HepG2 (cell line): ENCODE measurements at regions not wholly inside any gene's neighbourhood (a gene's known extent, or its start where the extent isn't known, plus 50 kb on each side); places are given as distances from the start of the nearest gene placed in this dataset.

Experiments used
- CTCF ChIP-seq: sonication (generic); formaldehyde crosslinking; IDR thresholded peaks from 2 replicates; pipeline ENCODE4 v1.5.0; 2020; ENCODE audit warnings: mild to moderate bottlenecking, missing genetic modification reagents, moderate library complexity
- FIP1L1 ChIP-seq: fragments of 200-400 bp; formaldehyde crosslinking; IDR thresholded peaks from 2 replicates; pipeline ENCODE4 v1.6.1; 2018; ENCODE audit warnings: low read depth, mild to moderate bottlenecking, low read length, moderate library complexity, borderline replicate concordance; ENCODE audit not compliant: insufficient read depth
- HNF4G ChIP-seq, 2 experiments: sonication (generic) in 1 of 2; formaldehyde crosslinking in 1 of 2; IDR thresholded peaks; 2 replicates each; pipeline versions ENCODE4 v1.4.0 to v1.6.1; 2011 to 2020; ENCODE audit warnings: borderline replicate concordance in 2 of 2, low read depth in 2 of 2, mild to moderate bottlenecking in 2 of 2, low read length in 1 of 2, missing genetic modification reagents in 1 of 2, moderate library complexity in 1 of 2
- HNRNPK ChIP-seq: fragments of 200-400 bp; formaldehyde crosslinking; IDR thresholded peaks from 2 replicates; pipeline ENCODE4 v1.6.1; 2018; ENCODE audit warnings: low read length, low read depth, moderate library complexity, mild to moderate bottlenecking; ENCODE audit not compliant: poor library complexity, severe bottlenecking
- NBN ChIP-seq: fragments of 450-650 bp; conservative IDR thresholded peaks from 2 replicates; pipeline ENCODE4 v1.6.1; 2017
- POLR2A ChIP-seq, 2 experiments: IDR thresholded peaks; 2 replicates each; pipeline ENCODE4 v1.6.1; 2011; ENCODE audit warnings: low read depth in 2 of 2, low read length in 2 of 2, mild to moderate bottlenecking in 1 of 2, moderate library complexity in 1 of 2; ENCODE audit not compliant: insufficient read depth in 1 of 2
- RFX1 ChIP-seq: fragments of 450-650 bp; IDR thresholded peaks from 2 replicates; pipeline ENCODE4 v1.6.1; 2017
- SETDB1 ChIP-seq: sonication (generic); formaldehyde crosslinking; IDR thresholded peaks from 2 replicates; pipeline ENCODE4 v1.5.1; 2020; ENCODE audit warnings: missing genetic modification reagents, mild to moderate bottlenecking, borderline replicate concordance
- SSRP1 ChIP-seq: IDR thresholded peaks from 2 replicates; pipeline ENCODE4 v1.6.1; 2016; ENCODE audit warnings: control low read depth
- USF2 ChIP-seq, 2 experiments: sonication (generic) in 1 of 2; formaldehyde crosslinking in 1 of 2; IDR thresholded peaks; 2 replicates each; pipeline versions ENCODE4 v1.5.1 to v1.6.1; 2011 to 2020; ENCODE audit warnings: borderline replicate concordance in 1 of 2, low read depth in 1 of 2, low read length in 1 of 2, mild to moderate bottlenecking in 1 of 2, missing genetic modification reagents in 1 of 2, moderate library complexity in 1 of 2
- ZBTB46 ChIP-seq: sonication (generic); formaldehyde crosslinking; IDR thresholded peaks from 2 replicates; pipeline ENCODE4 v1.4.0; 2020; ENCODE audit warnings: mild to moderate bottlenecking, missing genetic modification reagents, borderline replicate concordance
- ZFP36L1 ChIP-seq: sonication (generic); formaldehyde crosslinking; IDR thresholded peaks from 2 replicates; pipeline ENCODE4 v1.8.0; 2022; ENCODE audit warnings: mild to moderate bottlenecking, missing genetic modification reagents, moderate library complexity
- ZNF10 ChIP-seq: sonication (generic); formaldehyde crosslinking; IDR thresholded peaks from 2 replicates; pipeline ENCODE4 v1.4.0; 2020; ENCODE audit warnings: mild to moderate bottlenecking, low read depth, missing genetic modification reagents, borderline replicate concordance

- TF ChIP-seq HNF4G (IDR thresholded peaks at IDR 0.05; ENCODE audit: borderline replicate concordance, low read depth, low read length) (no peak), HNF4G (CRISPR knock-in tag; IDR thresholded peaks at IDR 0.05; ENCODE audit: borderline replicate concordance, low read depth) (no peak), USF2 (IDR thresholded peaks at IDR 0.05; ENCODE audit: low read depth, low read length) (no peak), USF2 (CRISPR knock-in tag; IDR thresholded peaks at IDR 0.05; ENCODE audit: borderline replicate concordance) (no peak), SETDB1 (CRISPR knock-in tag) (no peak), FIP1L1 (no peak), POLR2A (IDR thresholded peaks at IDR 0.05; ENCODE audit: insufficient read depth in 1 of 2, low read depth in 2 of 2, low read length in 2 of 2) (no peak), ZBTB46 (CRISPR knock-in tag) (no peak), RFX1 (no peak), ZFP36L1 (CRISPR knock-in tag) (no peak), NBN (no peak), SSRP1 (CRISPR knock-in tag) (no peak), ZNF10 (CRISPR knock-in tag) (no peak), CTCF (CRISPR knock-in tag) (no peak), HNRNPK (no peak)
Observed at GRCh38 chr9:78396087-78396486, 99.2 kb downstream of the PSAT1 start.
